CD4-positive, alpha-beta T cell treated with Interleukin-15 for 1 hour (primary cell): ENCODE measurements at regions not wholly inside any gene's neighbourhood (a gene's known extent, or its start where the extent isn't known, plus 50 kb on each side); places are given as distances from the start of the nearest gene placed in this dataset.
"Not testable (repeated sequence)": the region's sequence is repeated elsewhere in the genome, so short reads cannot be mapped to it uniquely, and the experiment has no call there.

ENCODE experiments used
- DNase-seq: peaks from one replicate; pipeline ENCODE4 v3.0.0-alpha.2; 2020

- not testable (repeated sequence) for DNase-seq
Measured at GRCh38 chr10:42533866-42534265, 104.5 kb downstream of the ZNF33B start.

- DNase-seq, result no peak
Measured at GRCh38 chr10:42532996-42533395, 105.4 kb downstream of the ZNF33B start.

DNA sequence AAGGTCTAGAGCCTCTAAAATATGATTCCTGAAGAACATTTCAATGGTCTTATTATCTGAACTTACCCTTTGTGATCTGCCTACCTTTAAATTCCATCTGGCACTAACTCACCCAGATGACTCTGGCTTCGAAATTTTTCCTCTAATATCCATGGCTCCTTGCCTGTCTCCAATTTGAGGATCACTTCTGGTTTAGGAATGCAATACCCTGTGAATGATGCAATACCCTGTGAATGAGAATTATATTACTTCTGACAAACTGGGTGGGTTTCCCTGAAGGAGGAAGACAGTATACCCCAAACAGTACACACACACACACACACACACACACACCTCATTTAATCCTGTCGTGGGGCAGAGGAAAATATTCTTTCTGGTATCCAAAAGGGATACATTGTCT is 115.3 kb downstream of the ZNF33B start:
- DNase-seq, result no peak

DNA sequence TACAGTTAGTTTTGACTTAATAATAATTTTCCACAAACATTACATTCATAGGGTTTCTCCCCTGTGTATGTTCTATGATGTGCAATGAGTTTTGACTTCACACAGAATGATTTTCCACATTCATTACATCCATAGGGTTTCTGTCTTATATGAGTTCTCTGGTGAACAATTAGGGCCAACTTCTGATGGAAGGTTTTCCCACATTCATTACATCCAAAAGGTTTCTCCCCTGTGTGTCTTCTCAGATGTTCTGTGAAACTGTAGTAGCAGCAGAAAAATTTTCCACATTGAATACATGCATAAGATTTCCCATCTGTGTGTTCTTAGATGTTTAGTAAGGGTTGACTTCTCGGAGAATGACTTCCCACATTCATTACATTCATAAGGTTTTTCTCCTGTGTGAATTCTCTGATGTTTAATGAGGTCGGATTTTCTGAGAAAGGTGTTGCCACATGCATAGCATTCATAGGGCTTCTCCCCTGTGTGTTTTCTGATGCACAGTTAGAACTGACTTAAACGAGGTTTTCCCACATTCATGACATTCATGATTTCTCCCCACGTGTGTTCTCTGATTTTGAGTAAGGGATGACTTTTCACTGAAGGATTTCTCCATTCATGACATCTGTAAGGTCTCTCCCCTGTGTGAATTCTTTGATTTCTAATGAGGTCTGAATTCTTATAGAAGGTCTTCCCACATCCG is 118.5 kb downstream of the ZNF33B start:
- DNase-seq, result no peak

- DNase-seq, result no peak
Measured at GRCh38 chr10:42519079-42519478, 119.3 kb downstream of the ZNF33B start.

GRCh38 chr10:42513921-42514320 is 124.4 kb downstream of the ZNF33B start:
- DNase-seq, result no peak

DNA sequence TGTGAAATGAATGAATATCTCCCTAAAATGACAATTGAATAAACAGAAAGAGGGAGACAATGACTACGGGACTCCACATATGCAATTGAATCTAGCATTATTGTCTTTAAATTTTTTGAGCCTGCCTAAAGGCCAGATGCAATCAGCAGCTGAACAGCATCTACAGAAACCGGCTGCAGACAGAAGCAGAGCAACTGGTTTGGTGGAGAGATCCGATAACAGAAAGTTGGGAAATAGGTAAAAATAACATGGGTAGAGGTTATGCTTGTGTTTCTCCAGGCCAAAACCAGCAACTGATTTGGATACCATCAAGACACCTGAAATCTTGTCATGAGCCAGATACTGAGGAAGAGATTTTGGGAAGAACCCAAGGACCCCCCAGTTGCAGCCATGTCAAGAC is 146.6 kb downstream of the ZNF33B start:
- DNase-seq, result no peak

DNA sequence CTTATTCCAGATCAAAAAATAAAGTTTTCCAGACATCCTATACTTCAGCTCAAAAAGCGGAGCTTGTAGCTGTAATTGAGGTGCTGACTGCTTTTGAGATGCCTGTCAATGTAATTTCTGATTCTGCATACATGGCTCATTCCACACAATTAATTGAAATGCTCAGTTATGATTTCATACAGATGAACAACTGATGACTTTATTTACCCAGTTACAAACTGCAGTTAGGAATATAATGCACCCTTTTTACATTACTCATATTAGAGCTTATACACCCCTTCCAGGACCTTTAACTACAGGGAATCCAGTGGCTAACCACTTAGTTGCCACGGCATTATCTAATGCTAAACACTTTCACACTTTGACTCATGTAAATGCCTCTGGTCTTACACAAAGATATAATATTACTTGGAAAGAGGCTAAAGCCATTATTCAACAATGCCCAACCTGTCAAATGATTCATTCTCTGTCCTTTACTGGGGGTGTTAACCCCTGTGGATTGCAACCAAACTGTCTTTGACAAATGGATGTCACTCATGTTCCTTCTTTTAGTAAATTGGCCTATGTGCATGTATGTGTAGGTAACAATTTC is 147.3 kb downstream of the ZNF33B start:
- no peak for DNase-seq

DNA sequence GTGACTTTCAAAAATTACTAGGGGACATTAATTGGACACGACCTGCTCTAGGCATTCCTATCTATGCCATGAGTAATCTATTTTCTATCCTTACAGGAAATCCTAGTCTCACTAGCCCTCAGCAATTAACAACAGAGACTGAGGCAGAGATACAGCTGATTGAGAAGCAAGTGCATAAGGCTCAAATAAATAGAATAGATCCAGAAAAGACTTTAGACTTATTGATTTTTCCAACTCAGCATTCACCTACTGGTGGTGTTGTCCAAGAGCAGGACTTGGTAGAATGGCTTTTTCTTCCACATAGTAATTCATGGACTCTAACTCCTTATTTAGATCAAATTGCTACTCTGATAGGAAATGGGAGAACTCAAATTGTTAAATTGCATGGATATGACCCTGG is 148.0 kb downstream of the ZNF33B start:
- DNase-seq, result no peak

DNA sequence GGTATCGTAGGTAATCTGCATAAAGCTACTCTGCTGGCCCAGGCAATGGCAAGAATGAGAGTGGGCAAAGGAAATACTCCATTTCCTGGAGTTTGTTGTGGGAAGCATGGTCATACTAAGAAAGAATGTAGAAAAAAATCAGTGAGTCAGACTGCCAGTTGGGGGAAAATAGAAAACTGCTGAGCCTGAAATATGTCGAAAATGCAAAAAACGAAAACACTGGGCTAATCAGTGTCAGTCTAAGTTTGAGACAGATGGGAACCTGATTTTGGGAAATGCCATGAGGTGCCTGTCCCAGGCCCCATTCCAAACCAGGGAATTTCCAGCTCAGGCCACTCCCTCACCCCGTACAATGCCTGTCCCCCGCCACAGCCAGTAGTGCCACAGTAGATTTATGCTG is 150.0 kb downstream of the ZNF33B start:
- DNase-seq, result no peak

GRCh38 chr10:42482411-42482810 is 156.0 kb downstream of the ZNF33B start:
- no peak for DNase-seq

GRCh38 chr10:42479057-42479456 is 159.3 kb downstream of the ZNF33B start:
- DNase-seq, result no peak

GRCh38 chr10:42477170-42477569 is 161.2 kb downstream of the ZNF33B start:
- DNase-seq, result no peak

DNA sequence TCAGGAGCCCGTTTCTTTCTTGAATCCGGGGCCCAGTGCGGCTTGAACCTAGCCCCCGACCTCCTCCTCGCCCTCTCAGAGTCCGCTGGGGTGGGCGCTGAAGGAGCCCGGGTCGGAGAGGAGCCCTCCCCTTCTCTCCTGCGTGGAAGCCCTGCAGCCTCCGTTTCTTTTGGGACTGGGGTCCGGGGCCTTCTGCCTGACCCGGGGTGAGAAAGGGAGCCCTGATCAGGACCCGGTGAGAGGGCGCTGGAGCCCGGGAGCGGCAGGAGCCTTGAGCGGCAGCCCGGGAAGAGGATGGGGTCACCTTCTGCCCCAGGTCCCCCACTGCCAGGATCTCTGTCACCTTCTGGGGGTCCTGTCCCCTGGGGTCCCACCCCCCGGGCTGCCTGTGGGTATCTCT is 162.3 kb downstream of the ZNF33B start:
- DNase-seq, result no peak

- DNase-seq, result no peak
Measured at GRCh38 chr10:42475168-42476098, 162.9 kb downstream of the ZNF33B start.

- no peak for DNase-seq
Measured at GRCh38 chr10:42454313-42454712, 184.1 kb downstream of the ZNF33B start.

DNA sequence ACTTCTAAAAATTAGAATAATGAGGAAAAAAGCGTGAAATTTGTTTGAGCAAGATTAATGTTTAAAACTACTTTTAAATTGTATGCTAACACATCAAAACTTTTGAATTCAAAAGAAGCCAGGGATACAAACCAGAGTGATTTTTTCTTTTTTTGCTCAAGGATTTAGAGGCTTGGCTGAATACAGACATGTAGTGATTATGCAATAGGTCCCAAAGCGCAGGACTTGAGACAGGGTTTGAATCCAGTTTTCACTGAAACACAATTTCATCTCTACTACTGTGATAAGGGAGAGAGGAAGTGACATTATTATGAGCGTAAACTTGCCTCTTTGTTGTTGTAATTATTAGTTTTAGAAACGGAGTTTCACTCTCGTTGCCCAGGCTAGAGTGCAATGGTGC is 207.3 kb downstream of the ZNF33B start:
- no peak for DNase-seq

- no peak for DNase-seq
Measured at GRCh38 chr10:42428534-42428933, 209.8 kb downstream of the ZNF33B start.

DNA sequence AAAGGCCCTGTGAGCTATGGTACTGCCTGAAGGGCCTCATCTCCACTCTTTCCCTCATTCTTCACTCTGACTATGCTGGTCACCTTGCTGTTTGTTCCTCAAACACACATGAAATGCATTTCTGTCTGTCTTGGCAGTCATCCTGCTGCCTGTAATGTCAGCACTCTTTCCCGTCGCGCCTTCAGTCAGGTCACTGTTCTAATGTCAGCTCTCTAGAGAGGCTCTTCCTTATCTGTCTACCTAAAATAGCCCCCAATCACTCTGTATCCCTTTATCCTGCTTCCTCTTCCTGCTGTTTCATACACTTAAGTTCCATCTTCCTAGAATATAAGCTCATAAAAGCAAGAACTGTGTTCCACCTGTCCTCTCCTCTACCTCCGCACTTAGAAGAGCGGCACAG is 215.5 kb downstream of the ZNF33B start:
- DNase-seq, result no peak

- DNase-seq, result no peak
Measured at GRCh38 chr10:42421812-42422211, 216.6 kb downstream of the ZNF33B start.

GRCh38 chr10:42419789-42420188 is 218.6 kb downstream of the ZNF33B start:
- DNase-seq, result no peak

GRCh38 chr10:42380926-42381547 is 257.3 kb downstream of the ZNF33B start:
- DNase-seq, result no peak

- peak; percentile 51 for DNase-seq
Measured at GRCh38 chr10:42367532-42368230, 270.7 kb downstream of the ZNF33B start.
